22Rv1 (cell line): ENCODE measurements at regions not wholly inside any gene's neighbourhood (a gene's known extent, or its start where the extent isn't known, plus 50 kb on each side); places are given as distances from the start of the nearest gene placed in this dataset.

Experiments
- CTCF ChIP-seq: fragments of 450-650 bp; IDR thresholded peaks from 2 replicates; pipeline ENCODE4 v1.5.1; 2017; ENCODE audit warnings: mild to moderate bottlenecking
- ZFX ChIP-seq: fragments of 450-650 bp; IDR thresholded peaks from 2 replicates; pipeline ENCODE4 v1.6.1; 2017; ENCODE audit warnings: antibody characterized with exemption, borderline replicate concordance

- TF ChIP-seq CTCF, result no peak
- no peak for TF ChIP-seq ZFX
Observed at GRCh38 chr18:56321470-56321869, 316.9 kb downstream of the TXNL1 start.
